ENCODE measurements at regions not wholly inside any gene's neighbourhood (a gene's known extent, or its start where the extent isn't known, plus 50 kb on each side); places are given as distances from the start of the nearest gene placed in this dataset.
A peak's percentile ranks its signal among the peaks of the same experiment; 100 is the strongest.
"Not testable (repeated sequence)": the region's sequence is repeated elsewhere in the genome, so short reads cannot be mapped to it uniquely, and the experiment has no call there.

DNA sequence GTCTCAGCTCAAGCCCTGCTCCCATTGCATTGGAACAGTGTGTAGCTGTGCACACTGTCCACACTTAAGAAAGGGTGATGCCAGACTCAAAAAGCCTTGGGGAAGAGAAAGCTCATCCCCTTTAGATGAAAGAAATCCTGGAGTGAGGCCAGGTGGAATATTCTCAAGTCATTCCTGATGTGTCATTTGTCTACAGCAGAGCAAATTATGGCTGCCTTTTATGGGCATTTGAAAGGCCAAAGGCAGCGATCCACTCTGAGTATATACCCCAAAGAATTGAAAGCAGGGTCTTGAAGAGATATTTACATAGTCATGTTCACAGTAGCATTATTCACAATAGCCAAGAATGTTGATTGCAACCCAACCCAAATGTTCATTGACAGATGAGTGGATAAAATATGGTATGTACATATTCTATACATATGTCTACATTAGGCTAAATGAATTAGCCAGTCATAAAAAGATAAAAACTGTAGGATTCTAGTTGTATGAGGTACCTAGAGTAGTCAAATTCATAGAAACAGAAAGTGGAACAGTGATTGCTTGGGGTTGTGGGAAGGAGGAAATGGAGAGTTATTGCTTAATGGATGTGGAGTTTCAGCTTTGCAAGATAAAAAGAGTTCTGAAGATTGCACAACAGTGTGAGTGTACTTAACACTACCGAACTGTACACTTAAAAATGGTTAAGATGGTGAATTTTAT, 214.9 kb downstream of the KCNRG start:
- DNase-seq, result peak; percentile 23 to 30

GRCh38 chr13:50230662-50230978, 215.4 kb downstream of the KCNRG start:
- DNase-seq, result no peak

GRCh38 chr13:50233574-50233973, 218.3 kb downstream of the KCNRG start:
- not testable (repeated sequence) for DNase-seq

DNA sequence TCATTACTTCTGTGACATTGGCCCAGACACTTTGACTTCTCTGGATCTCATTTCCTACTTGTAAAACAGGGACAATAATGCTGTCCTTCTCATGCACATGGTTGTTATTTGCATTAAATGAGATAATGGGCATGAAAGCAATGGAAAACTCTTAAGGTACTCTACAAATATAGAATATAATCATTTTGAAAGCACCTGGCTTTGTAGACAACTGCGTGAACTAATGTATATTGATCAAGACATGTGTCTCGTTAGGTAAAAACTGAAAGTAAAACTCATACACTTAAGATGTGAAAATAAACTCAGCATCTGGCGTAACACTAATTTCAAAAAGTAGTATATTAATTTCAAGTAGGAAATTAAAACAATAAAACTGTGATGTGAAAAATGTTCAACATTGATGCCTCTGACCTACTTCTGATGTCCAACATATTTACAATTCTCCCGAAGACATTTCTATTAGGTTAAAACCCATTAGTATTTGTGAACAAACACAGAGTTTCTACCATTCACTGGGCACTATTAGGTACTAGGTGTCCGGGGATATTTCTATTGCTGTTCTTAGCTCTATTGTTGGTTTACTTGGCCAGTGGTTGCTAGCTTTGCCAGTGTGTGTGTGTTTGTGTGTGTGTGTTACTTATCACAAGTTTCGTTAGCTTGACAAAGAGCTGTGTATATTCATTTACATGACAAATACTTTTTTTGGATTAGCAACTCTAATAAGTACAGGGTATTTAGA, 220.5 kb downstream of the KCNRG start:
- no peak for DNase-seq

DNA sequence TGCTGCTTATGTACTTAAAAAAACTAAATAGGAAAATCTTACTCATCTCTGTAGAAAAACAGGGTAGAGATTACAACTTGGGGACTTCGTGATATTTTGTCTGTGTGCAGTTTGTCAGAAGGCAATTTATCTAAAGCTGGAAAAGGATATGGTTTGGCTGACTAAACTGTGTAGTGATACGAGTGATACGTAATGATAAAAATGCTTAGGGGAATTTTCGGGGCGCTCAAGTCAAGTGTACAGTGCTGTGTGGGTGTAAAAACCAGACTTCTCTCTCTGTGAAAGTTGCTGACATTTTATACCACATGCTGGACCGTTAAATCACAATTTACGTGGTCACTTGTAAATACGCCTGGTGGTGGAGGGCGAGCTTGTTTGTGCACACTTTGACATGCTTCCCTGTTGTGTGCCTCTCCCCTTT, 221.7 kb downstream of the KCNRG start:
- DNase-seq, result no peak

GRCh38 chr13:50238922-50239321, 223.7 kb downstream of the KCNRG start:
- DNase-seq, result no peak

DNA sequence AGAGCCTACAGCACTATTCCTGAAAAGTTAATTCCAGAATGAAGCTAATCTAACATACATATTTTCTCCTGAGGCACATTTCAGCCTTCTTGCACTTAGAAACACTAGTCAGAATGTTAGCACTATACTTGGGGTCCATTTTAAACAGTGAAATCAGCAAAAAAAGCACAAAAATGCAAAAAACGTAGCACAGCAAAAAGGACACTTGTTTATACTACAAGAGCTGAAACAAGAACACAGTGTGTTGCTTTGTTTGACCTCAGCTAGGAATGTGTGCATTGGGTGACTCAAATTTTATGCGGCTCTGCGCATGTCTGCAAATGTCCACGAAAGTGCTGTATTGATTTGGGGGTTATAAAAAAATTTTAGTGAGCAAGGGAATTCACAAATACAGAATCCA, 226.2 kb downstream of the KCNRG start:
- DNase-seq, result no peak

DNA sequence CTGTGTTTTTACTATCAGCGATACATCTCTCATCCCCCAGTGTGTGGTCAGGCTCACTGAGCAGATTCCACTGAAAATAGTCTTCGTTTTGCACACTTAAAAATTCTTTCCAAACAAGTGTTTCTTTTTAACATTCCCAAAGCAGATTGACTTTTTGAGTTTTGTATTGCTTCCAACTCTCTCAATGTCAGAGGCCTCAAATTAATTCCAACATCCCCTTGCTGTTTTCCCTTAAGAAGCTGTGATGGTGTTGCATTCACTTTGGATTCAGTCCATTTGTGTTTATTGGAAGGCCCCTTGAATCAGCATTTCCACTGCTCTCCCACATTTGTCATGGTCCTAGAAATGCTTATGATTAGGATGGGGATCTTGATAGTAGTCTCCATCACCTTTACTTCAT, 228.7 kb downstream of the KCNRG start:
- no peak for DNase-seq

DNA sequence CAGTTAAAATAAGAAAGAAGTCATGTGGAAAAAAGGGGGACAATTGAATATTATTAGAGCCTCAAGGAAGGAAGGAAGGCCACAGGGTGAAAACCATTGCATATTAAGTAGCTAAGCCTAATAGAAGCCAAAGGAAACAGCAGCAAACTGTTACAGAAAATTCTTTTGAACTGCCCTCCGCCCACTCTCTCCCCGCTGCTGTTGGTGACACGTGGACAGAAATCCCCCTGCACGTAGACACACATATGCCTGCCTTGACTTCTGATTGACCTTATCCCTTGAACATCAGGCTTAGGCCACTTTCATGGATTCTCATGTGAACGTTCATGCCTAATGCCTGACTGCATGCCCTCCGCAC, 229.1 kb downstream of the KCNRG start:
- DNase-seq, result no peak

DNA sequence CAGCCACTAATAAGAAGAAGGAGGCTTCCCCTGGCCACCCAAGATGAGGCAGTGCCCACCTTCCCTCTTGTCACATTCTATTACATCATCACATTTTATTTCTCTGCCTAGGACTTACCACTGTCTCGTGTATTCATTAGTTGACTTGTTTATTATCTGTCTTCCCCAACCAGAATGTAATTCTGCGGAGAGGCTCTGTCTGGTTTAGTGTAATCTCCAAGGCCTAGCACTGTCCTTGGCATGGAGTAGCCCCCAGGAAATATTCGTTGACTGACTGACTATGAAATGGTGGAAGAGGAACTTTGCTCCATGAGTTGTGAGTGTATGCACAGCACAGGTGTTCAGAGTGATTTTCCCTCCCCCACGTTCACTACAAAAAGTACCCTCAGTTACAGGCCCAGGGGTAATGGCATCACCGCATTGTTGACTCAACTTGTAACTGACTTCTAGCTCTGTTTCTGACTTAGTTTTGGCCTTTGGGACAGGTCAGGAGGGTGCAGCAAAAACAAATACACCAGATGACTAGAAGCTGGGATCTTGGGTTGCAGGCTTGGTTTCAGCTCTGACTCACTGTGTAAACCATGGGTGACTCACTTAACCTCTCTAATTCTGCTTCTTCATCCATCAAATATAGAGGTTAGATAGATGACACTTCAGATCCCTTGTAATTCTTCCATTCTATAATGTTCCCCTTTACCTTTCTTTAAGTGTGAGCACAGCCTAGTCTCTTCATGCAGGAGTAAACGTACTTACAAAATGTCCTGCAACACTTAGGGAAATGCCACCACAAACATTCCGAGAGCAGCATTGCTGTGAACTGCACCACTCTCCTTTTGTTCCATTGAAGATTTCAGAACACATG, 229.7 kb downstream of the KCNRG start:
- no peak for DNase-seq

- no peak for DNase-seq
These were observed 232.0 kb downstream of the KCNRG start for GRCh38 chr13:50247223-50247622.

- DNase-seq, result no peak
These were observed 233.4 kb downstream of the KCNRG start for GRCh38 chr13:50248516-50249143.

DNA sequence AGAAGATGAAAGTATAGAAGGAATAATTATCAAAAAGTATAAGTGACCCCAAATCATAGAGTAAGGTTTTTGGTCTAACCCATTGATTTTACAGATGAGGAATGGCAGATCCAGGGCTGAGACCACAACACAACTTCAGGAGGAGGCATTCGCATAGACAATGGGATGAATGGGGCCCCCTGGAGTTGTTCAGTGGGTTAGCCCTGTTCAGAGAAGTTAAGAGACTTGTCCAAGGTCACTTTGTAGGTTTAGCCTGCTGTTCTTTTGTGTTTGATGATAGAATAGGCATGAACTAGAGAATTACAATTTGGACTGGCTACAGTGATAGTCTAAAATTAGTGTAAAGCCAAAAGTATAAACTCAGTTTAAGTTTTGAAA, 233.9 kb downstream of the KCNRG start:
- DNase-seq, result no peak

GRCh38 chr13:50250401-50250800, 235.2 kb downstream of the KCNRG start:
- no peak for DNase-seq

DNA sequence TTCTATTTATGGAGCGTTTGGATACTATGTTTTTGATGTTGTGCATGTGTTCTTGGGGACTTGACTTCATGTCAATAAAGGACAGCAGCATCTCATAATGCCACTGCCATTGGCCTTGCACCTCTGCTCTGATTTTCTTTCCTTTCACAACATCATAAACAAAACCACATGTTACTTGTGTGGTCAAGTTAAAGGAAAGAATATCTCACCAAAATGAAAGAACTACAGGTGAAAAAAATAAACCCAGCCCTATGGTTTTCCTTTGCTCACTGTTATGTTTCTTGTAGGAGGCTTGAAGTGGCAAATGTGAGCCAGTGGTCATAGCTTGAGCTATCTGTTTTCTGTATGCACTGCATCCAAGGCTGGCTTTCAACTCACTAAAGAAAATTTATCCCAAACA, 240.4 kb downstream of the KCNRG start:
- DNase-seq, result no peak

GRCh38 chr13:50256536-50257321, 241.5 kb downstream of the KCNRG start:
- not testable (repeated sequence) for DNase-seq

- no peak for DNase-seq
These were observed 242.4 kb downstream of the KCNRG start for GRCh38 chr13:50257646-50258045.

- DNase-seq, result no peak
These were observed 246.1 kb downstream of the KCNRG start for GRCh38 chr13:50261130-50261901.

DNA sequence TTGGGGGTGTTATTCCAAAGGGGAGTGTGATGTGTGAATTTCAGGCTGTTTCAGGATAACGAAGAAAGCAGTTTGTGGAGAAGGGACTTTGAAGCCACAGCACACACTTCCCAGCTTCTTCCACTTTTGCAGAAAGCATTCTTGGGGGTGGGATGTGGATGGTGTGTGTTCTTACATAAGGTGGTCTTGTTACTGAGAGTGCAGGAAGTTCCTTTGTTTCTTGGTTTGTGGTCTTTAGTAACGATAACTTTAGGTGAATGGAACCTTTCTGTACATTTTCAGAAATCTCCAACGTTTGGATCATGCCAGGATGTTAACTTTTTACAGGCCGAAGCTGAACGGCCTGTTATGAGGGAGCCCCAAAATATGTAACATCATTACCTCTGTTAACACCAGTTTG, 251.8 kb downstream of the KCNRG start:
- DNase-seq, result no peak

DNA sequence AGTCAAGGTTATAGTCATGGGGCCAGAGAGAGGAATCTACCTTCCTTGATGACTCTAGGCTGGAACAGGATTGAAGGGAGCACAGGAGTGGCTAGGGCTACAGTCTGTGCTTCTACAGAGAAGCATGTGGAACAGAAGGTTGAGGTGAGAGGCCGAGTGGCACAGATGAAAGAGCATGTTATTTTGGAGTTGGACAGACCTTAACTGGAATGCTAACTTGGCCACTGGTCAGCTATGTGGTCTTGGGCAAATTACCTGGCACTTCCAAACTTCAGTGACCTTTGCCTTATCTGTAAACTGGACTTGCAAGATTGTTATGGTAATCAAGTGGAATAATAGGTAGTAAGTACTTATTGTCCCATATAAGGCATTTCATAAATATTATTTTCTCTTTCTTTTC, 252.7 kb downstream of the KCNRG start:
- no peak for DNase-seq

GRCh38 chr13:50268500-50268899, 253.3 kb downstream of the KCNRG start:
- DNase-seq, result no peak
